SK-N-SH (cell line): ENCODE measurements at regions not wholly inside any gene's neighbourhood (a gene's known extent, or its start where the extent isn't known, plus 50 kb on each side); places are given as distances from the start of the nearest gene placed in this dataset.

Experiments
- CTCF ChIP-seq: fragments of 200-600 bp; sonication (generic); IDR thresholded peaks from 2 replicates; pipeline ENCODE4 v1.6.1; 2017; ENCODE audit warnings: antibody characterized with exemption, mild to moderate bottlenecking, moderate library complexity
- FOXJ3 ChIP-seq: sonication (generic); formaldehyde crosslinking; IDR thresholded peaks from 2 replicates; pipeline ENCODE4 v1.5.1; 2020; ENCODE audit warnings: mild to moderate bottlenecking, missing genetic modification reagents
- FOXM1 ChIP-seq: IDR thresholded peaks from 2 replicates; pipeline ENCODE4 v1.4.0; 2012; ENCODE audit warnings: low read depth, mild to moderate bottlenecking
- JUND ChIP-seq: IDR thresholded peaks from 2 replicates; pipeline ENCODE4 v1.4.0; 2012
- PBX3 ChIP-seq: IDR thresholded peaks from 2 replicates; pipeline ENCODE4; 2012
- POLR2AphosphoS5 ChIP-seq: IDR thresholded peaks from 2 replicates; pipeline ENCODE4 v1.6.1; 2012; ENCODE audit warnings: low read depth, low read length
- REST ChIP-seq: IDR thresholded peaks from 2 replicates; pipeline ENCODE4 v1.6.1; 2012; ENCODE audit warnings: mild to moderate bottlenecking, low read depth, low read length, moderate library complexity
- SMC3 ChIP-seq: IDR thresholded peaks from 2 replicates; pipeline ENCODE4 v1.6.1; 2012; ENCODE audit warnings: low read depth, low read length, improper control_type of control experiment
- TAF1 ChIP-seq: IDR thresholded peaks from 2 replicates; pipeline ENCODE4 v1.6.1; 2012; ENCODE audit warnings: low read depth, mild to moderate bottlenecking, low read length, moderate library complexity, borderline replicate concordance
- ZBTB33 ChIP-seq: IDR thresholded peaks from 2 replicates; pipeline ENCODE4 v1.4.0; 2012; ENCODE audit warnings: low read depth, borderline replicate concordance

GRCh38 chr7:34242391-34242790, 337.1 kb downstream of the BMPER start:
- TF ChIP-seq CTCF (no peak), PBX3 (no peak), POLR2AphosphoS5 (no peak), SMC3 (no peak), TAF1 (no peak), FOXM1 (no peak), FOXJ3 (no peak), JUND (no peak), REST (no peak), ZBTB33 (no peak)
